SU-DHL-6 (cell line): ENCODE measurements at regions not wholly inside any gene's neighbourhood (a gene's known extent, or its start where the extent isn't known, plus 50 kb on each side); places are given as distances from the start of the nearest gene placed in this dataset.
"Not testable (repeated sequence)": the region's sequence is repeated elsewhere in the genome, so short reads cannot be mapped to it uniquely, and the experiment has no call there.

Experiments
- H2AFZ ChIP-seq: fragments of 200-600 bp; sonication (generic); 2 replicates; pipeline ENCODE4 v1.6.1; 2014; ENCODE audit warnings: low read depth, mild to moderate bottlenecking, moderate library complexity, mixed read lengths, antibody characterized with exemption, low read length; ENCODE audit not compliant: severe bottlenecking
- H3F3A ChIP-seq: fragments of 200-600 bp; shearing (Covaris generic); 2 replicates; pipeline ENCODE4 v1.6.0; 2016; ENCODE audit warnings: antibody characterized with exemption, mild to moderate bottlenecking; ENCODE audit not compliant: insufficient read depth
- H3K27ac ChIP-seq: fragments of 200-600 bp; sonication (generic); 2 replicates; pipeline ENCODE4 v1.5.1; 2016; ENCODE audit warnings: low read depth, mild to moderate bottlenecking, low read length, moderate library complexity, mixed read lengths
- H3K27me3 ChIP-seq: fragments of 200-600 bp; sonication (generic), shearing (Covaris generic); 2 replicates; pipeline ENCODE4 v1.6.0; 2014; ENCODE audit warnings: mild to moderate bottlenecking, low read length
- H3K36me3 ChIP-seq: fragments of 200-600 bp; sonication (generic); 2 replicates; pipeline ENCODE4 v1.6.1; 2014; ENCODE audit warnings: mild to moderate bottlenecking, low read length, mixed read lengths
- H3K4me2 ChIP-seq: fragments of 300-600, 200-600 bp; shearing (Covaris generic), sonication (generic); 2 replicates; pipeline ENCODE4 v1.6.0; 2014; ENCODE audit warnings: low read length, low read depth, mild to moderate bottlenecking; ENCODE audit not compliant: poor library complexity, severe bottlenecking
- H3K4me3 ChIP-seq: fragments of 200-600 bp; sonication (generic); 2 replicates; pipeline ENCODE4 v1.5.1; 2014; ENCODE audit warnings: antibody characterized with exemption, low read length, mild to moderate bottlenecking, mixed read lengths; ENCODE audit not compliant: insufficient read depth, poor library complexity, severe bottlenecking
- H3K79me2 ChIP-seq: fragments of 200-600 bp; sonication (generic); 2 replicates; pipeline ENCODE4 v1.6.1; 2014; ENCODE audit warnings: mild to moderate bottlenecking, low read length, moderate library complexity; ENCODE audit not compliant: insufficient read depth
- H3K9ac ChIP-seq: fragments of 200-600 bp; sonication (generic); 2 replicates; pipeline ENCODE4 v1.7.0; 2014; ENCODE audit warnings: mild to moderate bottlenecking, low read length
- H3K9me2 ChIP-seq: fragments of 200-600 bp; sonication (generic); replicated peaks from 2 replicates; pipeline ENCODE4 v1.6.1; 2014; ENCODE audit warnings: low read length; ENCODE audit not compliant: insufficient read depth
- H3K9me3 ChIP-seq: fragments of 200-600 bp; sonication (generic); 2 replicates; pipeline ENCODE4 v1.6.1; 2014; ENCODE audit warnings: low read length, mixed read lengths; ENCODE audit not compliant: insufficient read depth
- H4K20me1 ChIP-seq: fragments of 200-600 bp; sonication (generic); 2 replicates; pipeline ENCODE4 v1.6.1; 2014; ENCODE audit warnings: low read depth, mild to moderate bottlenecking, antibody characterized with exemption, low read length, moderate library complexity, mixed read lengths
- EZH2phosphoT487 ChIP-seq: fragments of 200-600 bp; sonication (generic), shearing (Covaris generic); conservative IDR thresholded peaks from 2 replicates; pipeline ENCODE4 v1.6.1; 2018; ENCODE audit warnings: mild to moderate bottlenecking, antibody characterized with exemption, low read length, moderate library complexity, mixed read lengths
- TF ChIP-seq, protein P1 (sequence below): fragments of 200-600 bp; sonication (generic); IDR thresholded peaks from one replicate; pipeline ENCODE4 v1.5.1; 2017; ENCODE audit warnings: antibody characterized with exemption, mild to moderate bottlenecking, low read length, moderate library complexity; ENCODE audit not compliant: insufficient read depth, poor library complexity, severe bottlenecking

- H3K4me2 ChIP-seq = no peak overlapping the region
- H3K27ac ChIP-seq = no peak overlapping the region
- TF ChIP-seq EZH2phosphoT487 = no peak
- TF ChIP-seq, protein P1, sequence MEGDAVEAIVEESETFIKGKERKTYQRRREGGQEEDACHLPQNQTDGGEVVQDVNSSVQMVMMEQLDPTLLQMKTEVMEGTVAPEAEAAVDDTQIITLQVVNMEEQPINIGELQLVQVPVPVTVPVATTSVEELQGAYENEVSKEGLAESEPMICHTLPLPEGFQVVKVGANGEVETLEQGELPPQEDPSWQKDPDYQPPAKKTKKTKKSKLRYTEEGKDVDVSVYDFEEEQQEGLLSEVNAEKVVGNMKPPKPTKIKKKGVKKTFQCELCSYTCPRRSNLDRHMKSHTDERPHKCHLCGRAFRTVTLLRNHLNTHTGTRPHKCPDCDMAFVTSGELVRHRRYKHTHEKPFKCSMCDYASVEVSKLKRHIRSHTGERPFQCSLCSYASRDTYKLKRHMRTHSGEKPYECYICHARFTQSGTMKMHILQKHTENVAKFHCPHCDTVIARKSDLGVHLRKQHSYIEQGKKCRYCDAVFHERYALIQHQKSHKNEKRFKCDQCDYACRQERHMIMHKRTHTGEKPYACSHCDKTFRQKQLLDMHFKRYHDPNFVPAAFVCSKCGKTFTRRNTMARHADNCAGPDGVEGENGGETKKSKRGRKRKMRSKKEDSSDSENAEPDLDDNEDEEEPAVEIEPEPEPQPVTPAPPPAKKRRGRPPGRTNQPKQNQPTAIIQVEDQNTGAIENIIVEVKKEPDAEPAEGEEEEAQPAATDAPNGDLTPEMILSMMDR = no peak
- no peaks in the 10 kb centered on the region; the same call in 1 of the 2 replicates for H3K9me3 ChIP-seq
- no peaks in the 10 kb centered on the region for H3K9me2 ChIP-seq
- no peaks in the 10 kb centered on the region for H3K36me3 ChIP-seq
- no peaks in the 10 kb centered on the region for H3F3A ChIP-seq
- no peak overlapping the region for H2AFZ ChIP-seq
- H3K79me2 ChIP-seq = no peaks in the 10 kb centered on the region
- H3K27me3 ChIP-seq = no peaks in the 10 kb centered on the region
- H3K9ac ChIP-seq = no peak overlapping the region
- H3K4me3 ChIP-seq = no peak overlapping the region
- no peaks in the 10 kb centered on the region for H4K20me1 ChIP-seq
Measured at GRCh38 chr5:99348597-99348996, 419.8 kb upstream of the CHD1 start.

- H3K27ac ChIP-seq, H3K9ac ChIP-seq, H3K4me3 ChIP-seq, H3K27me3 ChIP-seq, H3F3A ChIP-seq, H3K4me2 ChIP-seq, H2AFZ ChIP-seq, H3K79me2 ChIP-seq, H3K9me2 ChIP-seq, H4K20me1 ChIP-seq, H3K36me3 ChIP-seq, H3K9me3 ChIP-seq: not testable (repeated sequence)
Measured at GRCh38 chr5:99339758-99340157, 411.0 kb upstream of the CHD1 start.

DNA sequence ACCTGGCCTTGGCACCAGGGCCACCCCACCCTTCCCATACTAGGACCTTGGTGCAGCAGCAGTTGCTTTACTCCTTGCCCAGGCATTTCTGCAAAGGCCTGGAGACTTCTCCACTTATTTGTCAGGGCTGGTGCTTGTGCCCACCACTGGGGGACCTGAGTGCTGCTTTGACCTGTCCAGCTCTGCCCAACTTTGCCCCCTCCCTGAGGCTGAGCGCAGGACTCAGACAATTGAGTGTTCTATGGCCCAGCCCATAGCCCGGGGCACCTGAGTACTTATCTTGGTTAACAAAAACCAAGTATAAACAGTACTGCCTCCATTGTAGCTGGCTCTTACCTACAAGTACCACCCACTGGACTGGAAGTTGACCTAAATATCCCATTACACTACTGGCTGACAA is 406.1 kb upstream of the CHD1 start:
- Histone ChIP-seq H3K27me3 (no peaks in the 10 kb centered on the region), H3K9me3 (0 out of 2 replicates have a peak, but pooled peaks cover 3% of the 10 kb centered on the region)

GRCh38 chr5:99331061-99331460 is 402.3 kb upstream of the CHD1 start:
- no peaks in the 10 kb centered on the region for H3K9me3 ChIP-seq
- H3F3A ChIP-seq = no peaks in the 10 kb centered on the region
- H3K36me3 ChIP-seq = no peaks in the 10 kb centered on the region
- no peaks in the 10 kb centered on the region for H3K27me3 ChIP-seq
- H3K27ac ChIP-seq = no peak overlapping the region
- no peak overlapping the region for H3K4me3 ChIP-seq
- H2AFZ ChIP-seq = no peak overlapping the region
- no peaks in the 10 kb centered on the region for H3K9me2 ChIP-seq
- H4K20me1 ChIP-seq = no peaks in the 10 kb centered on the region
- TF ChIP-seq EZH2phosphoT487 = no peak
- TF ChIP-seq, protein P1 = no peak
- H3K9ac ChIP-seq = no peak overlapping the region
- no peaks in the 10 kb centered on the region for H3K79me2 ChIP-seq
- H3K4me2 ChIP-seq = no peak overlapping the region

More for the DNA sequence above, 406.1 kb upstream of the CHD1 start:
- no peak overlapping the region for H3K9ac ChIP-seq
- H3K9me2 ChIP-seq = no peaks in the 10 kb centered on the region
- no peak overlapping the region for H3K4me3 ChIP-seq
- no peaks in the 10 kb centered on the region for H3F3A ChIP-seq
- H3K36me3 ChIP-seq = no peaks in the 10 kb centered on the region
- H2AFZ ChIP-seq = no peak overlapping the region
- H3K79me2 ChIP-seq = no peaks in the 10 kb centered on the region
- no peak overlapping the region for H3K4me2 ChIP-seq
- no peaks in the 10 kb centered on the region for H4K20me1 ChIP-seq
- H3K27ac ChIP-seq = no peak overlapping the region
- TF ChIP-seq, protein P1 = no peak
- TF ChIP-seq EZH2phosphoT487 = no peak
